Mammary epithelial cell (primary cell): ENCODE measurements at regions not wholly inside any gene's neighbourhood (a gene's known extent, or its start where the extent isn't known, plus 50 kb on each side); places are given as distances from the start of the nearest gene placed in this dataset.

Experiments
- CTCF ChIP-seq, 2 donors: IDR thresholded peaks in 1 of 2; conservative IDR thresholded peaks in 1 of 2; 2 replicates each; pipeline ENCODE4 v1.5.1; 2011 to 2012; ENCODE audit warnings: inconsistent platforms in 2 of 2, low read length in 2 of 2, mild to moderate bottlenecking in 2 of 2, control low read depth in 1 of 2, low read depth in 1 of 2; ENCODE audit not compliant: insufficient read depth in 1 of 2; ENCODE audit errors: extremely low read depth in 1 of 2
- EZH2 ChIP-seq: IDR thresholded peaks from 2 replicates; pipeline ENCODE4 v1.6.1; 2012; ENCODE audit warnings: low read length, inconsistent platforms, borderline replicate concordance

- TF ChIP-seq CTCF (conservative IDR thresholded peaks at IDR 0.05 in 1 of 2, IDR thresholded peaks at IDR 0.05 in 1 of 2; ENCODE audit: extremely low read depth in 1 of 2, insufficient read depth in 1 of 2, low read depth in 1 of 2, low read length in 2 of 2) (no peak), EZH2 (no peak)
These were observed 50.2 kb upstream of the SNX9 start for GRCh38 chr6:157772820-157773219.
